GM13977 (cell line): ENCODE measurements at regions not wholly inside any gene's neighbourhood (a gene's known extent, or its start where the extent isn't known, plus 50 kb on each side); places are given as distances from the start of the nearest gene placed in this dataset.

Experiments used
- DNase-seq: peaks from one replicate; pipeline ENCODE4 v3.0.0; 2012; ENCODE audit warnings: low spot score
- in situ Hi-C: fragments of 300-500 bp; cut with MboI; formaldehyde crosslinking; loops from one replicate; pipeline ENCODE4 v1.12.0; 2022; ENCODE audit warnings: low sequenced_read_pairs, low pct_unique_long_range_greater_than_20kb, mixed read lengths, inconsistent platforms; ENCODE audit not compliant: unreplicated experiment
- TF ChIP-seq, protein P1 (sequence below): IDR thresholded peaks from 2 replicates; pipeline ENCODE4 v1.5.1; 2012; ENCODE audit warnings: mild to moderate bottlenecking, control low read depth; ENCODE audit not compliant: insufficient read depth; ENCODE audit errors: extremely low read depth, missing control alignments

DNA sequence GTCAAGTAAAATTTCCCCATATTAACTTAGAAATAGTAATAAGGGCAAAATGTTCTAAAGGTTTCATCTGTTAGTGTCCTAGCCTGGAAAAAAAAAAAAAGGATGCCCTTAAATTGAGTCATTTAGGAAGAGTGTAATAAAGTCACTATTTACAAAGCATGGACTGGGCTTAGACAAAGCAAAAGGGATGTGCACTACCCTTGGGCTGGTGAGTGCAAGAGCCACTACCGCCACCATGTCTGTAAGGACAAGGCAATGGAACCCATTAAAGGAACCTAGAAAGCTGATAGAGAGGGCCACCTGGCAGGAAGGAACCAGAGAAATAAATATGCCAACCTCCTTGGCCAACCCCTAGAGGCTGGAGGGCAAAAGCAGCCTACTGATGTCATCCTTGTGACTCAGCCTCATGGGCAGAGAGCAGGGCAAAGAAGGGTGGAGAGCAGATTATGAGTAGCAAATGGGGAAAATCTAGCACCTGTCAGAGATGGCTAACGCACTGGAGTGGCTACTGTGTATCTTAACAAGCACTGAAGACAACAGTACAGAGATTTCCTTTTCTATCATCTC is 59.5 kb upstream of the FUT8 start:
- DNase-seq = no peak
- in situ Hi-C loops = no loop called here
- TF ChIP-seq, protein P1, sequence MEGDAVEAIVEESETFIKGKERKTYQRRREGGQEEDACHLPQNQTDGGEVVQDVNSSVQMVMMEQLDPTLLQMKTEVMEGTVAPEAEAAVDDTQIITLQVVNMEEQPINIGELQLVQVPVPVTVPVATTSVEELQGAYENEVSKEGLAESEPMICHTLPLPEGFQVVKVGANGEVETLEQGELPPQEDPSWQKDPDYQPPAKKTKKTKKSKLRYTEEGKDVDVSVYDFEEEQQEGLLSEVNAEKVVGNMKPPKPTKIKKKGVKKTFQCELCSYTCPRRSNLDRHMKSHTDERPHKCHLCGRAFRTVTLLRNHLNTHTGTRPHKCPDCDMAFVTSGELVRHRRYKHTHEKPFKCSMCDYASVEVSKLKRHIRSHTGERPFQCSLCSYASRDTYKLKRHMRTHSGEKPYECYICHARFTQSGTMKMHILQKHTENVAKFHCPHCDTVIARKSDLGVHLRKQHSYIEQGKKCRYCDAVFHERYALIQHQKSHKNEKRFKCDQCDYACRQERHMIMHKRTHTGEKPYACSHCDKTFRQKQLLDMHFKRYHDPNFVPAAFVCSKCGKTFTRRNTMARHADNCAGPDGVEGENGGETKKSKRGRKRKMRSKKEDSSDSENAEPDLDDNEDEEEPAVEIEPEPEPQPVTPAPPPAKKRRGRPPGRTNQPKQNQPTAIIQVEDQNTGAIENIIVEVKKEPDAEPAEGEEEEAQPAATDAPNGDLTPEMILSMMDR = no peak

DNA sequence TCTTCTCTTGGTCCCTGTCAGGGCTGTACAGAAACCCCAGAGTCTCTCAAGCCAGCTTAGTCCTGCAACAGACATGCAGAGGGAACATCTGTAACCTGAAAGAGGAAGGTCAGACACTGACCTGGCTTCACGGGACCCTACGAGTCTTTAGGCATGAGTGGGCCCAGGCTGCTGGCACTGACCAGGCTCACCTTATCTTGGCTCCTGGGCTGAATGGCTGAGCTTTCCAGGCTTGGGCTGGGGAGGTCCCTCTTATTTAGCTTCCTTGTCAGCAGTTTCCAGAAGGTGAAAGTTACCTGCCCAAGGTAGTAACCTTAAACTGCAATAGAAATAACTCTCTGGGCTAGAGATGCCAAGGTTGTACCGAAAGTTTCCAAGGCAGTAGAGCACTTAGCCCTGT is 58.4 kb upstream of the FUT8 start:
- in situ Hi-C loops = no loop called here
- no peak for DNase-seq
- TF ChIP-seq, protein P1 = no peak

DNA sequence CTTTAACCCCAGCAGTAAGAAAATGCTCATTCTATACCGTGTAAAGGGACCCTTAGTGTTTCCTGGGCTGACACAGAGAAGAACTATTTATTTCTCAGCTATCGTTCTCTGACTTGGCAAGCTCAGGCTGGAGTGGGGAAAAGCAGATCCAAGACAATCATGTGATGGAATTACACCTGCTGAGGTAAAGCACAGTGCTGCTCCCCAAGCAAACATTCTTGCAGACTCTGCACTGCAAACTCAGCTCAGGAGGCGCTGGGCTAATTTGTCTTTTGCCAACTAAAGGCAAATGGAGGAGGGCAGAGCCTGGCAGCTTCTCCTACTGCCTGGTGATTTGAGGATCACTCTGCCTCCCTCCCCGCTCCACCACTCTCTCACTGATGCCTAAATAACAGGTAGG is 57.8 kb upstream of the FUT8 start:
- no peak for DNase-seq
- in situ Hi-C loops = no loop called here
- TF ChIP-seq, protein P1 = no peak

DNA sequence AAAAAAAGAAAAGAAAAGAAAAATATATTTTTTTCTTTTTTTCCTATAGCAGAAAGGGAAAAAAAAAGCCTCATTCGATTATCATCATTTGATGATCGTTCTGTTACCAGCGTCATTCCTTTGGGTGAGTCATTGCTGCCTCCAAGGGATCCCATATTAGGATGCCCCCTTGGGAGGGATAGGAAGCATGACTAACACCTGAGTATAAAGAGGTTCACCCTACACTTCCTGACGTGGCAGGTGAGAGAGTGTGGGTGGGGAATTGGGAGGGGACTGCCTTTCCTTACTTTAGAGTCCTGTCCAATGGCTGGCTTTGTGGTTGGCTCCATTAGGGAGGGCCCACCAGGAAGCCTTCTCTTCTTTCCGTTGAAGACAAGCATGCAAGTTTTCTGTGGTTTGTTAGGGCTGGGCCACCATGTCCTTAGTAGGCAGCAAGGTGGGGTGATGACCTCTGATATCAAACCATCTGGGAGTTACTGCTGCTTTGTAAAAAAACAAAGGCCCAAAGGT is 56.1 kb upstream of the FUT8 start:
- in situ Hi-C loops = no loop called here
- TF ChIP-seq, protein P1 = no peak
- no peak for DNase-seq

DNA sequence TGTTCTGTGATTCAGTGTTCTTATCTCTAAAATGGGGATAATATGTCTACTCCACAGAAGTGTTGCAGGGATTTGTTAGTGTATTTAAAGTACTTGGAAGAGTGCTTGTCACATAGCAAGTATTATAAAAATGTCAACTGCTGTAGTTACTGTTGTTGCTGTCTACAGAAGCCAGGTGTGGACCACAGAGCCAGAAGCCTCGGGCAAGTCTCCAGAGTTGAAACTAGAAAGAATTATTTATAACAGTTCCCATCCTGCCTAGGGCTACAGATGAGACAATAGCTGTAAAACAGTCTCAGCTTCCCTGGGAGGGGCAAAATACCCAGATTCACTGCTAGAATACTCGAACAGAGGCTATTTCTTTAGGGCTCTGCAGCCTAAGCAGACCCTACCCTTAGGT is 55.4 kb upstream of the FUT8 start:
- DNase-seq = no peak
- in situ Hi-C loops = no loop called here
- TF ChIP-seq, protein P1 = no peak

DNA sequence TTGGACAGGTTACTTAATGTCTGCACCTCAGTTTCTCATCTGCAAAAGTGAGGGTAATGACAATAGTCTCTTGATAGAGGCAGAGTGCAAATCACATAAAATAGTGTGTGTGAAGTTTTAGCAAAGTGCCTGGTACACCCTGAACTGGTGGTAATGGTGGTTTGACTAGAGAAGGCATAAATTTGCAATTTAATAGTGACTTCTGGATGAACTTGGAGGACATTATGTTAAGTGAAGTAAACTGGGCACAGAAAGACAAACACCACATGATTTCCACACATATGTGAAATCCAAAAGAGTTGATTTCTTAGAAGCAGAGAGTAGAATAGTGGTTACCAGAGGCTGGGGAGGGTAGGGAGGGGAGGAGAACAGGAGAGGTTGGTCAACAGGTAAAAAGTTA is 54.8 kb upstream of the FUT8 start:
- DNase-seq = no peak
- in situ Hi-C loops = no loop called here
- TF ChIP-seq, protein P1 = no peak

DNA sequence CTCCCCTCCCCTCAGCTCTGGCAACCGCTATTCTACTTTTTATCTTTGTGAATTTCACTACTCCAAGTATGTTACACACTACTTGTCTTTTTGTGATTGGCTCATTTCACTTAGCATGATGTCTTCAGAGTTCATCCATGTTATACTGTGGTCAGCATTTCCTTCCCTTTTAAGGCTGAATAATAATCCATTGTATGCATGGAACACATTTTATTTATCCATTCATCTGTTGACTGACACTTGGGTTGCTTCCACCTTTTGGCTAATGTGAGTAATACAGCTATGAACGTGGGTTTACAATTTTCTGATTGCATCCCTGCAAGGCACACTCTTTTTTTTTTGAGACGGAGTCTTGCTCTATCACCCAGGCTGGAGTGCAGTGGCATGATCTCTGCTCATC is 53.0 kb upstream of the FUT8 start:
- in situ Hi-C loops = no loop called here
- no peak for DNase-seq
- TF ChIP-seq, protein P1 = no peak
